ENCODE measurements at regions not wholly inside any gene's neighbourhood (a gene's known extent, or its start where the extent isn't known, plus 50 kb on each side); places are given as distances from the start of the nearest gene placed in this dataset.

DNA sequence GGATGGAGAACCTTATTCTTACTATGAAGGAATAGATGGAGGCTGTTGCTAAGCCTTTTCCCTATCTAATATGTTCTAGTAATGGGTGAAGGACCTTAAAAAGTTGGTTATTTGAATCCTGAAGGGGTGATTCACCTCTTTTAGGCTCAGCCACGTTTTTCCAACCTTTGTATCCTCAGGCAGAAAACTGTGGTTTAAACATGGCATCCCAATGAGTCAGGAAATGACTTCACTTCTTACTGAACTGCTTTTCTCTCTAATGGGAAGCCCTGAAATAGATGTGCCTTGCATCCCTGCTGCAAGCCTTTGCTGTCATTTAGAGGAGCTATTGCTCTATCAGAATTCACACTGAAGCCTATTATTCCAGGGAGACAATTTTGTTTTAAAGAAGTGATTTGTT, 191.0 kb upstream of the ARX start:
- no peak for ATAC-seq
- H3K27ac Mint-ChIP-seq: no peak overlapping the region
- H3K4me3 Mint-ChIP-seq: no peak overlapping the region
- H3K9me3 Mint-ChIP-seq: peaks cover 0 to 8% (median 0%) of the 10 kb centered on the region in 9 donors
- POLR2A ChIA-PET: no interaction called here
- DNase-seq: no peak
- no peaks in the 10 kb centered on the region for H3K4me1 Mint-ChIP-seq
- H3K27me3 Mint-ChIP-seq: no peaks in the 10 kb centered on the region
- H3K36me3 Mint-ChIP-seq: no peaks in the 10 kb centered on the region

DNA sequence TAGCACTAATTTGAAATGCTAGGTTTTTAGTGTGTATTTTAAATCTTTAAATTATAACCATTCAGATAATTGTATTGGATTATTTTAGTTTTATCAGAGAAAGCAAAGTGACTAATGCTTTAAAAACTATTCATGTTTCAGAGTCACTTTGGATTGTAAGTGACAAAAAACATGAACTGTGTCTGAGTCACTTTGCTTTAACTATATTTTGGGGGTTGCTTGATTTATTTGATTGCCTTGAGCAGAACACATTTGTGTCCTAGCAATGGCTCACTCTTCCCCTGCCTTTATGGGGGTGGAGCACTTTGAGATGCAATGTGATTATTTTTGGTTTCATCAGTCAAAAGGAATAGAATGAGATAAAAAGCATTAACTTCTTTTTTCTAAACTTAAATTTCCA, 188.4 kb upstream of the ARX start:
- no peak for DNase-seq
- no peaks in the 10 kb centered on the region for H3K36me3 Mint-ChIP-seq
- peaks cover 0 to 4% (median 0%) of the 10 kb centered on the region in 9 donors for H3K9me3 Mint-ChIP-seq
- ATAC-seq: no peak
- no peaks in the 10 kb centered on the region for H3K27me3 Mint-ChIP-seq
- H3K4me1 Mint-ChIP-seq: no peaks in the 10 kb centered on the region
- no peak overlapping the region for H3K4me3 Mint-ChIP-seq
- POLR2A ChIA-PET: no interaction called here
- H3K27ac Mint-ChIP-seq: no peak overlapping the region

DNA sequence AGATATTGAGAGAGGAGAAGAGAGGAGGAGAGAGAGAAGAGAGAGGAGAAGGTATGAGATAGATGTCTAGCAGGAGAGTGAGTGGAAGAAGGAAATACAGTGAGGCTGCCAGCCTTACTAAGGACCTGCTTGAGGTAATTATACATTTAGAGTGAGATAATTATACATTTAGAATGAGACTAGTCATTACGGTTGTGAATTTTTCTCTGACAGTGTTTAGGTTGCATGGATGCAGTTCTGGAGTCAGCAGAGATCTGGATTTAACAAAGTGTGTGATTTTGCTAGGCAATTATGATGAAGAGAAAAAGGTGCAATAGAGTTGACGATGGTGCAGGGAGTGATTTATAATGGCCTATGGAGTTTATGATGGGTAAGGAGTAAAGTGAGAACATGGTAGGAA, 187.1 kb upstream of the ARX start:
- H3K4me3 Mint-ChIP-seq: no peak overlapping the region
- H3K27ac Mint-ChIP-seq: no peak overlapping the region
- H3K4me1 Mint-ChIP-seq: no peaks in the 10 kb centered on the region
- ATAC-seq (no peak), DNase-seq (no peak)
- POLR2A ChIA-PET: no interaction called here
- H3K36me3 Mint-ChIP-seq: no peaks in the 10 kb centered on the region
- H3K27me3 Mint-ChIP-seq: peaks cover 0 to 2% (median 0%) of the 10 kb centered on the region in 5 donors
- H3K9me3 Mint-ChIP-seq: peaks cover 0 to 3% (median 0%) of the 10 kb centered on the region in 9 donors

DNA sequence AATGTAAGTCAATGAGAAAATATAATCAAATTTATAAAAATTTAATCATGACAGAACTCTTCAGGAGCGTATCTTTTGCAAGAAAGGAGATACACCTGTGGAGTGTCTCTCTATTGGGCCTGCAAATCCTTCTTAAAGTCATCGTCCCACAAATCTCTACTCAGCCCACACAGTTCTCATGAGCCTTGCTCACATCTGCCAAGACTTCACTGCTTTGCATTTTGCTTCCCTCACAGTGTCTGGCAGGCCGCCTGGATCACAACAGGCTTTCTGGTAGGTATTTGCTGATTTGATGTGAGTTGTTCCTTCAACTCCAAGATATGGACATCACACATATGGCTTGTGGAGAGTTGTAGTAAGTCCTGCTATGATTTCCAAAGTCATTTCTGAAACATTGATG, 183.1 kb upstream of the ARX start:
- DNase-seq (no peak), ATAC-seq (no peak)
- H3K36me3 Mint-ChIP-seq: no peaks in the 10 kb centered on the region
- H3K27ac Mint-ChIP-seq: no peak overlapping the region
- POLR2A ChIA-PET: no interaction called here
- peaks cover 0 to 8% (median 3%) of the 10 kb centered on the region in 5 donors for H3K27me3 Mint-ChIP-seq
- no peak overlapping the region for H3K4me3 Mint-ChIP-seq
- no peaks in the 10 kb centered on the region for H3K4me1 Mint-ChIP-seq
- H3K9me3 Mint-ChIP-seq: peaks cover 0 to 5% (median 0%) of the 10 kb centered on the region in 9 donors

DNA sequence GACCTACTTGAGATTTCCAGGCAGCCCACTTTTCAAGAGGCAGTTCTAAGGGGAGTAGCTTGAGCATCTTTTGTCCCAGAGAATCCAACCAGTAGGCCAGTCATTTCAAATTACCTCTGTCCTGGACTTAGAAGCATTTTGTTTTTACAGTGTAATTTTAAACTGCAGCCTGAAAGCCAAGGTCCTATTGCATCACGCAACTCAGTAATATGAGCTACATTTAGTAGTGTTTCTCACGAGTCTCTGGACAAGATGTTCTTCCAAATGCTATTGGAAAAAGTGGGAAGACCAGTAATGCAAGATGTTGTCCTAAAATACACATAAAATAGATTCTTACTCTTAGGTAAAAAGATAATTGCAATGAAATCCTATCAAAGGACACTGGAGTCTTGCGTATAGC, 182.5 kb upstream of the ARX start:
- Mint-ChIP-seq H3K27me3 (peaks cover 0 to 8% (median 5%) of the 10 kb centered on the region in 5 donors), H3K4me3 (no peak overlapping the region), H3K9me3 (peaks cover 0 to 5% (median 0%) of the 10 kb centered on the region in 9 donors), H3K27ac (no peak overlapping the region), H3K36me3 (no peaks in the 10 kb centered on the region), H3K4me1 (no peaks in the 10 kb centered on the region)
- POLR2A ChIA-PET: no interaction called here
- DNase-seq: no peak
- no peak for ATAC-seq

DNA sequence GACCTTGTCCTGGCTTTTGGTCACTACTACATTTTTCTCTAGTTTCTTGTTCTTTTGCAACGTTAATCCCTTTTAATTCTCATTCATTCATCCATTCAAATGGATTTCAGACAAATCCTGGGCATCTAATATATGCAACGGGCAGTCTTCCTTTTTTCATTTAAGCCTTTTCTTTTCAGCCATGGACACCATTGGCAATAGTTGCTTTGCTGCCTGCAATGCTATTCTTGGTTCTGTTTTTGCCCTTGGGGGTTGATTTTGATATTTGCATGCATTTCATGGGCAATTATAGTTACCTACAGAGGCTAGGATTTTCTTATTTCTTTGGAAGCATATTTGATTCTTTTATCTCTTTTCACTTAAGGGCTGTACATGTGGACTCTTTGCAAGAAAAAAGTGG, 180.5 kb upstream of the ARX start:
- no peak overlapping the region for H3K27ac Mint-ChIP-seq
- peaks cover 0 to 6% (median 0%) of the 10 kb centered on the region in 9 donors for H3K9me3 Mint-ChIP-seq
- no peak for ATAC-seq
- H3K27me3 Mint-ChIP-seq: peaks cover 0 to 8% (median 6%) of the 10 kb centered on the region in 5 donors
- POLR2A ChIA-PET: no interaction called here
- H3K4me3 Mint-ChIP-seq: no peak overlapping the region
- no peaks in the 10 kb centered on the region for H3K4me1 Mint-ChIP-seq
- no peaks in the 10 kb centered on the region for H3K36me3 Mint-ChIP-seq
- no peak for DNase-seq

DNA sequence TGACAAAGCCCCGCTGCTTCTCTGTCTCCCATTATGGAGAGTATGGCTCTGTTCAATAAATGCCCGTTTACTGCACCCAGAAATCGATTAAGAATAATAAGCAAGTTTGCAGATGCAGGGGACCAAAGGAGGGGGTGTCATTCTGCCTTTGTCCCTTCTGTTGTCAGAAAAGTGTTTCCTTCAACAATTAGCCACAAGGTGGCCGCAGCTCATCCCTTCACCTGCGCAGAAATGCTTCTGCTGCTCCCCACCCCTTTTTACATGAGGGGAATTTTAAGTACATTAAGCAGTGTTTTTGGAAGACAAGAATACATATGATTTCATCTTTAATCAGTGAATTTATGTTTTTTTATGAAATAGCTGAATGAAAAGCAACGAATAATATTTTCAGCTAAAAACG, 175.6 kb upstream of the ARX start:
- Mint-ChIP-seq H3K36me3 (peaks cover 0 to 9% (median 0%) of the 10 kb centered on the region in 3 donors), H3K4me3 (no peak overlapping the region), H3K9me3 (peaks cover 0 to 14% (median 7%) of the 10 kb centered on the region in 9 donors), H3K27me3 (peaks cover 0 to 9% (median 6%) of the 10 kb centered on the region in 5 donors), H3K4me1 (no peaks in the 10 kb centered on the region), H3K27ac (no peak overlapping the region)
- ATAC-seq (no peak), DNase-seq (no peak)
- POLR2A ChIA-PET: no interaction called here

DNA sequence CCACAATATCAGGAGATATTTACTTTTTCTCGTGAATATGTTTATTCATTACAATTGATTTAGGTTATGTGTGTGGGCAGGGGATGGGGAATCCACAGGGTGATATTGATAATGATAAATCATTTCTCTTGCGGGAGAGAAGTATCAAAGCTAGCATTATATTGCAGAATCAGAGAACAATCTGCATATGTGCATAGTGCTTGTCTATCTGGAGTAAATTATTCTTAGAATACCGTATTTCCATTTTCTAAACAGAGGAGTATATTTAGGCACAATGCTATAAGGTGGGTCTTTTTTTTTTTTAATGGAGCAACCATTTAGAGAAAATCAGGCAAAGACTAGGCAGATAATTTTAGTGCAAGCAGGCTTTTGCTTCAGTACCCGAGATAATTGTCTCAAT, 166.0 kb upstream of the ARX start:
- Mint-ChIP-seq H3K27ac (no peak overlapping the region), H3K9me3 (peaks cover 0 to 3% (median 0%) of the 10 kb centered on the region in 9 donors), H3K4me3 (no peak overlapping the region), H3K27me3 (peaks cover 0 to 7% (median 6%) of the 10 kb centered on the region in 5 donors), H3K36me3 (no peaks in the 10 kb centered on the region), H3K4me1 (no peaks in the 10 kb centered on the region)
- POLR2A ChIA-PET: no interaction called here
- DNase-seq (no peak), ATAC-seq (no peak)

DNA sequence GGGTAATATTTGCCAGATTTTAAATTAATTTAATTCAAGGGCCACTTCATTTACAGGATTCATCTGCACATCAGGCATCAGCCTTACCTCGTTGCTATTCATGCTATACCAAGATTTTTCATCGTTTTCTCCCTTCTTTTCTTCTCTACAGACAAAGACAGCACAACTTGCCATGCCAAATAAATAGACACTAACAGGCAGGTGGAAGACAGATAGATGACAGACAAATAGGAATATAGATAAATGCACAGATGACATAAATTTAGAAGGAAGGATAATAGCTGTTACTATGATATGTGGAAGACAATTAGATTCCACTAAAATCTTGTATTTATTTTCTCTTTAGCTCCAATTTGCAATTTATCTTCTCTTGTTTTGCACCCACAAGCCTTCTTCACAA, 164.5 kb upstream of the ARX start:
- no peak overlapping the region for H3K27ac Mint-ChIP-seq
- ATAC-seq: no peak
- no peaks in the 10 kb centered on the region for H3K36me3 Mint-ChIP-seq
- peaks cover 0 to 7% (median 6%) of the 10 kb centered on the region in 5 donors for H3K27me3 Mint-ChIP-seq
- H3K4me3 Mint-ChIP-seq: no peak overlapping the region
- no peaks in the 10 kb centered on the region for H3K9me3 Mint-ChIP-seq
- POLR2A ChIA-PET: no interaction called here
- H3K4me1 Mint-ChIP-seq: no peaks in the 10 kb centered on the region
- no peak for DNase-seq

DNA sequence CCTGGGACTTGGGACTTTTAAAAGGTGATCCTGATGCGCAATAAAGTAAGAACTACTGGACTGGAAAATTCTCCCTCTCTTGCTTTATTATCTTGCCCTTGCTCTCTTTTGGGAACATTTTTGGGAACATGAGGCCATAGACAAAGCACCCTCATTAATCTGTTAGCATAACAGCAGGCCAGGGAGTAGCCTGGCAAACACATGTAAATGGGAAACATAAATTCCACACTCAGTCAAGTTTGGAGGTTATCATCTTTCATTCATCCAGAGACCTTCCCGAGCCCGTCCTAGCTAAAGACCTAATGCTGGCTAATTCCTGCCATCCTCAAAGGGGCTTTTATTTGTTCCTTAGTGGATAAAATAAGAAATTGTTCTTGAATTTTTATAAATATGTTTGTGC, 162.8 kb upstream of the ARX start:
- ATAC-seq (no peak), DNase-seq (no peak)
- no peak overlapping the region for H3K4me3 Mint-ChIP-seq
- no peaks in the 10 kb centered on the region for H3K4me1 Mint-ChIP-seq
- peaks cover 0 to 2% (median 0%) of the 10 kb centered on the region in 9 donors for H3K9me3 Mint-ChIP-seq
- no peak overlapping the region for H3K27ac Mint-ChIP-seq
- H3K36me3 Mint-ChIP-seq: no peaks in the 10 kb centered on the region
- POLR2A ChIA-PET: no interaction called here
- peaks cover 0 to 10% (median 4%) of the 10 kb centered on the region in 5 donors for H3K27me3 Mint-ChIP-seq

DNA sequence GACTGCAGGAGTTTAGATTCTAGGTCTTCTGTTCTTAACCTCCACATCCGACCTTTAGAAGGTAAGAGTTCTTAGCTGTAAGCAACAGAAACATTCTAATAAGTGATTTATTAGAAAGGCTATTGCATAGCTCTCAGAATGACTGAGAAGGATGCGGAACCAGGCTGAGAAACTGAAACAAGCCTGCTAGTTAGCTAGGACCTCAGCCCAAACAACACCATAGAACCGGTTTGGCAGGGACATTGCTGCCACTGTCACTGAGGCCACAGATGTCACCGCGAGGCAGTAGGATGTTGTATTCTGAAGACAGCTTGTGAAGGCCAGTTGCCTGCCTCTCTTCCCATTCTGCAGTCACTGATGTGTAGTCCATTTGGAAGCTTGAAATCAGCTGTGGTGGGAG, 160.0 kb upstream of the ARX start:
- H3K9me3 Mint-ChIP-seq: peaks cover 0 to 2% (median 0%) of the 10 kb centered on the region in 9 donors

DNA sequence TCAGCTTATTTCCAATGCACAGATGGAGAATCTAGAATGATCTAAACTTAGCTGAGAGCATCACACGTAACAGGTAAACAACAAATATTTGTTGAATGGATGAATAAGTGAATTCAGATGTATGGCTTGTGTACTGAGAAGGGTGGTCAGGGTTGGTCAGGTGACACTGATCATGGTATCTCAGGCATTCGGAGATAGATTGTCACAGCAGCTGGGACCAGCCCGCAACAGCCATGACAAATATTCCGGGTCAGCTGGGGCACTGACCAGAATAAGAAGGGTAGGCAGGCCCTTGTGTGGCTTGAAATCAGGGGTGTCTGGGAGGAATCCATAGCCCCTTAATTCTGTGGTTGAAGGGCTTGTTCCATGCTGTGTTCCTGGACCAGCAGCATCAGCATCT, 159.4 kb upstream of the ARX start:
- Mint-ChIP-seq H3K36me3 (no peaks in the 10 kb centered on the region), H3K27me3 (peaks cover 0 to 5% (median under 1%) of the 10 kb centered on the region in 5 donors), H3K4me3 (no peak overlapping the region), H3K27ac (no peak overlapping the region), H3K4me1 (no peaks in the 10 kb centered on the region), H3K9me3 (peaks cover 0 to 2% (median 0%) of the 10 kb centered on the region in 9 donors)
- DNase-seq: no peak
- POLR2A ChIA-PET: no interaction called here
- ATAC-seq: no peak

More for the DNA sequence above, 160.0 kb upstream of the ARX start:
- Mint-ChIP-seq H3K4me1 (no peaks in the 10 kb centered on the region), H3K36me3 (no peaks in the 10 kb centered on the region), H3K4me3 (no peak overlapping the region), H3K27ac (no peak overlapping the region), H3K27me3 (peaks cover 0 to 10% (median 2%) of the 10 kb centered on the region in 5 donors)
- POLR2A ChIA-PET: no interaction called here
- ATAC-seq (no peak), DNase-seq (no peak)

DNA sequence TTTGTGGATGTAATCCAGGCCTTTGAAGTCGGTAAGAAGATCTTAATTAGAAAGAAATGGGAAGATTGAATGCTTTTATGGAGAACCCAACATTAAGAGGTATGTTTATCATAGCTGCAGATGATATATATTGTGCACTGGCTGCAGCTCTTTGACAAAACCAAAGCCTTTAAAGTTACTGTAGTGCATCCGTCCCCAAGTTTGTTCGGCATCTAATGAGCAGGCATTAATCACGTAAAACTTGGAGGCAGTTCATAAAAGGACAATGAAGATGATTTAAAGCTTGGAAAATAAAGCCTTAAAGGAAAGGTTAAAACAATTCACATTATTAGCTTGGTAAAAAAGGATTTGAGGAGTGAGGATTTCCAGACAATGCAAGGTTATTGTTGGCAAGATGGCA, 150.8 kb upstream of the ARX start:
- ATAC-seq: no peak
- Mint-ChIP-seq H3K36me3 (peaks cover 0 to 2% (median 0%) of the 10 kb centered on the region in 3 donors), H3K27ac (no peak overlapping the region), H3K4me3 (no peak overlapping the region), H3K4me1 (no peaks in the 10 kb centered on the region), H3K27me3 (peaks cover 5 to 14% (median 7%) of the 10 kb centered on the region in 5 donors), H3K9me3 (no peaks in the 10 kb centered on the region)
- POLR2A ChIA-PET: no interaction called here
- no peak for DNase-seq

DNA sequence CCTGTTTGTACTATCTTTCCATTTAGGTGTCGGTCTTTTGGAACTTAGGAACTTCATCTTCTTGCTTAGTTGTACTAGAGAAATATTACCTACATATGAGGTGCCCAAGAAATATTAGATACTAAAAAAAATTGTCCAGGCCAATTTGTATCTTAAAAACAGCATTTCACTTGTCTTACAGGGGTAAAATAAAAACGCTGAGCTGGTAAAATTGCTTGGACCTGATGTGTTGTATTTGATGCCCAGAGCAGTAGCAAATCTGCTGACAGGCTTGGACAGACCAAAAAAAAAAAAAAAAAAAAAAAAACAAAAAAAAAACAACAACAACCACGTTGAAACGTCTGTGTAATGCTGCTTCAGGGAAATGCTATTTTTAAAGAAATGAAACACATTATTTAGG, 150.4 kb upstream of the ARX start:
- Mint-ChIP-seq H3K4me3 (no peak overlapping the region), H3K27ac (no peak overlapping the region), H3K27me3 (peaks cover 5 to 14% (median 8%) of the 10 kb centered on the region in 5 donors), H3K9me3 (no peaks in the 10 kb centered on the region), H3K4me1 (no peaks in the 10 kb centered on the region), H3K36me3 (peaks cover 0 to 2% (median 0%) of the 10 kb centered on the region in 3 donors)
- DNase-seq (no peak), ATAC-seq (no peak)
- POLR2A ChIA-PET: no interaction called here

Data from naive thymus-derived CD8-positive, alpha-beta T cell (primary cell).